GM23338 (cell line): ENCODE measurements at regions not wholly inside any gene's neighbourhood (a gene's known extent, or its start where the extent isn't known, plus 50 kb on each side); places are given as distances from the start of the nearest gene placed in this dataset.

Experiments used
- ETS1 ChIP-seq: IDR thresholded peaks from 2 replicates; pipeline ENCODE4 v1.6.1; 2016; ENCODE audit warnings: antibody characterized with exemption
- EZH2 ChIP-seq: fragments of 200-600 bp; sonication (generic); IDR thresholded peaks from one replicate; pipeline ENCODE4 v1.8.0; 2017; ENCODE audit warnings: antibody characterized with exemption, mild to moderate bottlenecking, low read depth; ENCODE audit not compliant: unreplicated experiment
- EZH2phosphoT487 ChIP-seq: fragments of 200-600 bp; sonication (generic); IDR thresholded peaks from one replicate; pipeline ENCODE4 v1.8.1; 2018; ENCODE audit warnings: antibody characterized with exemption; ENCODE audit not compliant: unreplicated experiment
- JUNB ChIP-seq: IDR thresholded peaks from one replicate; pipeline ENCODE4 v1.6.1; 2016; ENCODE audit warnings: antibody characterized with exemption; ENCODE audit not compliant: unreplicated experiment
- NANOG ChIP-seq: IDR thresholded peaks from 2 replicates; pipeline ENCODE4 v1.6.1; 2016; ENCODE audit warnings: antibody characterized with exemption, borderline replicate concordance
- POLR2AphosphoS5 ChIP-seq: IDR thresholded peaks from 2 replicates; pipeline ENCODE4 v1.6.1; 2016; ENCODE audit warnings: antibody characterized with exemption, low read depth
- ZNF114 ChIP-seq: fragments of 250-450 bp; sonication (Bioruptor Pico); IDR thresholded peaks from 2 replicates; pipeline ENCODE4 v1.5.0; 2020; ENCODE audit warnings: mild to moderate bottlenecking, moderate library complexity
- ZNF462 ChIP-seq: fragments of 250-450 bp; sonication (Bioruptor Pico); IDR thresholded peaks from 2 replicates; pipeline ENCODE4 v1.5.0; 2020; ENCODE audit warnings: mild to moderate bottlenecking, moderate library complexity
- TF ChIP-seq, protein P1 (sequence below), 2 experiments: fragments of 200-600 bp in 1 of 2; sonication (generic) in 1 of 2; conservative IDR thresholded peaks; 2 replicates each; pipeline versions ENCODE4 v1.5.1 to v1.6.1; 2016 to 2017; ENCODE audit warnings: antibody characterized with exemption in 2 of 2, low read depth in 2 of 2, mild to moderate bottlenecking in 2 of 2, moderate library complexity in 1 of 2

DNA sequence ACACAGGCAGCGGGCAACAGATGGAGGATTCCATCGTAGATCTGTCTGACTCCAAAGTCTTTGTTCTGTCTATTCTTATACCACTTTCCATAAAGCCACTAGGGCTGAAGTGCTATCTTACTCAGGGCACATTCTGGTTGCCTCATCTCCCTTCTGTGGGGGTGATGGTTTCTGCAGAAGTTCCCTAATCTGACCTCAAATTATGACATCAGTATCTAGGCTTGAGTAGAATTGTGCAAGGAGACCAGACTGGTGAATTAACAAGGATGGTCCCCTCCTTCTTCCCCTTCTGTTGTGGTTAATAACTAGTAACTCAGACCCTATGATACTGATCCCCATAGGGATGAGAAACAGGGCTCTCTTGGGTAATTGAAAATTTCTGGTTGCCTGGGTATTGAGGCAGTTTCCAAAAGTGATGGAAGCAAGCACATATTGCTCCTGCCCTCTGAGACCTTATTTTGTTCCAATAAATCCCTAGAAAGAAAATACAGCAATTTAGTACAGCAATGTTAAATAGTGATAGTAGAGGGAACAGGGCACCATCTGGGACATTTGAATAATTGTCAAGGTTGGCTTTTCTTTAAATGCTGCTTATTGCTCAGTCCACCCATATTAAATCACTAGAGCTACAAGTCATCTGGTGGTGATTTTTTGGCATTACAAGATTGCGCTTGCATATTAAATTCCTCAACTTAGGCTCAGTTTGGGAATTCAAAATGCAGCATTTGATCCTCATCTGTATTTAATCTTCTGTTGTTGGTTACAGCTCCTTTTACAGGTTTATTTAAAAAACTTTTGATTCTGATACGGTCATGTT lies 57.3 kb upstream of the AP1S2 start:
- TF ChIP-seq, protein P1, sequence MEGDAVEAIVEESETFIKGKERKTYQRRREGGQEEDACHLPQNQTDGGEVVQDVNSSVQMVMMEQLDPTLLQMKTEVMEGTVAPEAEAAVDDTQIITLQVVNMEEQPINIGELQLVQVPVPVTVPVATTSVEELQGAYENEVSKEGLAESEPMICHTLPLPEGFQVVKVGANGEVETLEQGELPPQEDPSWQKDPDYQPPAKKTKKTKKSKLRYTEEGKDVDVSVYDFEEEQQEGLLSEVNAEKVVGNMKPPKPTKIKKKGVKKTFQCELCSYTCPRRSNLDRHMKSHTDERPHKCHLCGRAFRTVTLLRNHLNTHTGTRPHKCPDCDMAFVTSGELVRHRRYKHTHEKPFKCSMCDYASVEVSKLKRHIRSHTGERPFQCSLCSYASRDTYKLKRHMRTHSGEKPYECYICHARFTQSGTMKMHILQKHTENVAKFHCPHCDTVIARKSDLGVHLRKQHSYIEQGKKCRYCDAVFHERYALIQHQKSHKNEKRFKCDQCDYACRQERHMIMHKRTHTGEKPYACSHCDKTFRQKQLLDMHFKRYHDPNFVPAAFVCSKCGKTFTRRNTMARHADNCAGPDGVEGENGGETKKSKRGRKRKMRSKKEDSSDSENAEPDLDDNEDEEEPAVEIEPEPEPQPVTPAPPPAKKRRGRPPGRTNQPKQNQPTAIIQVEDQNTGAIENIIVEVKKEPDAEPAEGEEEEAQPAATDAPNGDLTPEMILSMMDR (conservative IDR thresholded peaks at IDR 0.05; ENCODE audit: low read depth in 2 of 2), result no peak
- TF ChIP-seq EZH2, result no peak
- TF ChIP-seq ETS1, result no peak
- no peak for TF ChIP-seq JUNB
- no peak for TF ChIP-seq ZNF462 (CRISPR knock-in tag)
- TF ChIP-seq POLR2AphosphoS5, result no peak
- TF ChIP-seq NANOG, result no peak
- no peak for TF ChIP-seq EZH2phosphoT487
- no peak for TF ChIP-seq ZNF114 (CRISPR knock-in tag)
